ENCODE measurements at regions not wholly inside any gene's neighbourhood (a gene's known extent, or its start where the extent isn't known, plus 50 kb on each side); places are given as distances from the start of the nearest gene placed in this dataset.
"Not testable (repeated sequence)": the region's sequence is repeated elsewhere in the genome, so short reads cannot be mapped to it uniquely, and the experiment has no call there.

DNA sequence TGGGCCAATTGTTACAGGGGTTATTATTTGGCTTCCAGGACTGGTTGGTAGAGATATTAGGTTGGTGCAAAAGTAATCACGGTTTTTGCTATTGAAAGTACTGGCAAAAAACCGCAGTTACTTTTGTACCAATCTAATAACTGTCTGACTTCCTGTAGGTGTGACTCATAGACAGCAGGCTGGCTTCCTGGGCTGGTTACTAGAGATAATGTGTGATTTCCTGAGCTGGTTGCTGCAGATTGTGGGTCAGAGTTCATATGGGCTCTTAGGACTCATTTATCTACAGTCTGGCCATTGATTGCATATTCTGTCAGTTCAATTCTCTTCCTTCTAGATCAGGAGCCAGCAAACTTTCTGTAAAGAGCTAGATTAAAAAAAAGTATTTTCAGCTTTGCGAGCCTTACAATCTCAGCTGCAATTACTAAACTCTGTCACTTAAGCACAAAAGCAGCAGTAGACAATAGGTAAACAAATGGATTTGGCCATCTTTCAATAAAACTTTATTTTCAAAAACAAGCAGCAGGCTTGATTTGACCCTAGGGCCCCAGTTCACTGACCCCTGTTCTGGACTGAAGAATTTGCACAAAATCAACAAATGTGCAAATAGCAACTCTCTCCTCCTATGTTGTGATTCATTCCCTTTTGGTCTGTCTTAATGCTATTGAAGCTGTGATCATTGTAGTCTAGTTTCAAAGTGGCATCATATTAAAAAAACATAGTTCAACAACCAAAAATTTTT is 50.8 kb upstream of the BOD1L1 start:
- peak in 1 of 5 experiments; percentile 3 for DNase-seq

DNA sequence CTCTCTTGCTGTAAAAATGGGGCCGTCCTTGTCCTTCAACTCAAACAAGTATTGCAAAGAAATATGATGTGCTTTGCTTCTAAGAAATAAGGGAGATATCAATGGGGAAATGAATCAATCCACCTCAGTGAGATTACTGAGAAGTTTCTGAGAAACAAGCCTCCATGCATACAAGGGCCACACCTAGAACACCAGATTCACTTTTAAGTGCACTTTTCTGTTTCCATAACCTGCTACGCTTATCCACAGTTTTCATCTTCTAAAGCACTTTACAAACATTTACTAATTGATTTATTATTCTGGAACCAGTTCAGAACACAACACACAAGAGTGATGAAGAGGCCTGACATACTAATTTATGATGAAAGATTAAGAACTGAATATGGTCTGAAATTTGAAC is 54.0 kb upstream of the BOD1L1 start:
- no peak for DNase-seq

- no peak for DNase-seq
These were observed 66.7 kb upstream of the BOD1L1 start for GRCh38 chr4:13694256-13694655.

DNA sequence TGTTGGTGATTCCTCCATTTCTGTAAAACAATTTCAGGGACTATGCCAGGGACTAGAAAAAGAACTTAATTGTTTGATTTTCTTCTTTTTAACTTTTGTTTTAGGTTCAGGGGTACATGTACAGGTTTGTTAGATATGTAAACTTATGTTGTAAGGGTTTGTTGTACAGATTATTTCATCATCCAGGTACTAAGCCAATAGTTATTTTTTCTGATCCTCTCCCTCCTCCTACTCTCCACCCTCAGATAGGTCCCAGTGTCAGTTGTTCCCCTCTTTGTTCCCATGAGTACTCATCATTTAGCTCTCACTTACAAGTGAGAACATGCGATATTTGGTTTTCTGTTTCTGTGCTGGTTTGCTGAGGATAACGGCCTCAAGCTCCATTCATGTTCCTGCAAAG is 70.8 kb upstream of the BOD1L1 start:
- no peak for DNase-seq

DNA sequence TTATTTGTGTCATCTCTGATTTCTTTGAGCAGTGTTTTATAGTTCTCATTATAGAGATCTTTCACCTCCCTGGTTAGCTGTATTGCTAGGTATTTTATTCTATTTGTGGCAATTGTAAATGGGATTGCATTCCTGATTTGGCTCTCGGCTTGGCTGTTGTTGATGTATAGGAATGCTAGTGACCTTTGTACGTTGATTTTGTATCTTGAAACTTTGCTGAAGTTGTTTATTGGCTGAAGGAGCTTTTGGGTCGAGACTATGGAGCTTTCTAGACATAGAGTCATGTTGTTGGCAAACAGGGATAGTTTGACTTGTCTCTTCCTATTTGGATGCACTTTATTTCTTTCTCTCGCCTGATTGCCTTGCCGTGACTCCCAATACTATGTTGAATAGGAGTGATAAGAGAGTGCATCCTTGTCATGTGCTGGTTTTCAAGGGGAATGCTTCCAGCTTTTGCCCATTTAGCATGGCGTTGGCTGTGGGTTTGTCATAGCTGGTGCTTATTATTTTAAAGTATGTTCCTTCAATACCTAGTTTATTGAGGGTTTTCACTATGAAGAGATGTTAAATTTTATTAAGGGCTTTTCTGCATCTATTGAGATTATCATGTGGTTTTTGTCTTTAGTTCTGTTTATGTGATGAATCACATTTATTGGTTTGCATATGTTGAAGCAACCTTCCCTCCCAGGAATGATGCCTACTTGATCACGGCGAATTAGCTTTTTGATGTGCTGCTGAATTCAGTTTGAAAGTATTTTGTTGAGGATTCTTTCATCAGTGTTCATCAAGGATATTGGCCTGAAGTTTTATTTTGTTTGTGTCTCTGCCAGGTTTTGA is 72.7 kb upstream of the BOD1L1 start:
- DNase-seq: no peak

GRCh38 chr4:13700858-13701140 is 73.3 kb upstream of the BOD1L1 start:
- not testable (repeated sequence) for DNase-seq

- no peak for DNase-seq
These were observed 74.5 kb upstream of the BOD1L1 start for GRCh38 chr4:13701937-13702446.

DNA sequence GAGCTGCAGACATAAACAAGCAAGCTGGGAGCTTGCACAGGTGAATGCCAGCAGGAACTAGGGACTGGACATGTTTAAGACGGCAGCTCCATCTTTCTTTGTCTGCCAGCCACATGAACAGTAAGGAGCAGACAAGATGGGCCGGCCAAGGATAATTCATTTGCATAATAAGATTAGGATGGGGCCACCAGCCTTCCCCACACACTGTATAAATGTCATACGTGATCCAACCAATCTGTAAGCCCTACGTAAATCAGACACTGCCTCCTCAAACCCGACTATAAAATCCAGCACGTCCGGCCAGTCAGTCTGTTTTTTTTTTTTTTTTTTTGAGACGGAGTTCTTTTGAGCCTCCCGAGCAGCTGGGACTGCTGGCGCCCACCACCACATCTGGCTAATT is 75.6 kb upstream of the BOD1L1 start:
- DNase-seq: no peak

DNA sequence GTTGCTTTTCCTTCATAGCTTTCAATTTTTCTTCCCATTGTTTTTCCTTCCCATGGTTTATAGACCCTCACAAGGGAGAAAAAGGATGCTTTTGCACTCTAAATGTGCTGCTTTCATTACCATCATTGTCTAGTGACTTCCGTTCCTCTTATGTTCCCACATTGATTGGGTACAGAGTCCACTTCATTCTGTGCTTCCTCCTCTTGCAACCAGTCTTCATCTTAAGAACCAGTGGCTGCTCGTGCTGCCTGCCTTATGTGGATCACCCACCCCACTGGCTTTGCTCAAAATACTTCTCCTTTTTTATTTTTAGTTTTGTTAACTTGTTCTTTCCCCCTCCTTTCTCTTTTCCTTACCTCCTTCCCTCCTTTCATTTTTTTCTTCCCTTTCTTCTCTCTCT is 76.5 kb upstream of the BOD1L1 start:
- DNase-seq: no peak

GRCh38 chr4:13704761-13705160 is 77.2 kb upstream of the BOD1L1 start:
- DNase-seq: no peak

DNA sequence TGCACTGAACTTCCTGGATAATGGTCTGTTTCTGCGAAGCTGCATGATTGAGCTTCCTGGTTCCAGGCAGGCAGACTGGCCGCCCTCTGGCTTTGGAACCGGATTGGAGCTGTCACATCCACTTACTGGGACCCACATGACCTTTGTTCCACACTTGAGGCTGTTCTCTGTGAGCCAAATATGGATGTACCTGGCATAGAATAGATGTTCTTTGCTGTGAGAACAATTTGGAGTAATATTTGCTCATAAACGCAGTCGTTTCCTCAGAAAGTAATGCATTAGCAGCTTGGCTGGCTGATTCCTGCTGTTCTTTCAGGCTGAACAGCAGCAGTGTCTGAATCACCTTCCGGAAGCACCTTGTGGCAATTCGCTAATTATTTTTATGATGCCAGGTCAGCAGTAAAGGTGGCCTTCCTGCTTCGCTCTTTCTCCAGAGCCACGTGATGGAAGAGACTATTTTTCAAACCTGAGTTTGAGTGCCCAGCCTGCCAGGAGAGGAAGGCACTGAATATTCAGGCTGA is 78.1 kb upstream of the BOD1L1 start:
- no peak for DNase-seq

DNA sequence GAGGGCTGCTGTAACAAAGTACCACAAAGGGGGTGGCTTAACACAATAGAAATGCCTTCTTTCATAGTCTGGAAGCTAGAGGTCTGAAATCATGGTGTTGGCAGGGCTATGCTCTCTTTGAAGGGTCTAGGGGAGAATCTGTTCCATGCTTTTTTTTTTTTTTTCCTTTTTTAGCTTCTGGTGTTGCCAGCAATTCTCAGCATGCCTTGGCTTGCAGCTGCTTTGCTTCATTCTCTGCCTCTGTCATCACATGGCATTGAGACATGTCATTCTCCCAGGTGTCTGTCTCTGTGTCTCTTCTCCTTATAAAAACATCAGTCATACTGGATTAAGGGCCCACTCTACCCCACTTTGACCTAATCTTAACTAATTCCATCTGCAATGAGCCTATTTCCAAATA is 78.6 kb upstream of the BOD1L1 start:
- no peak for DNase-seq

DNA sequence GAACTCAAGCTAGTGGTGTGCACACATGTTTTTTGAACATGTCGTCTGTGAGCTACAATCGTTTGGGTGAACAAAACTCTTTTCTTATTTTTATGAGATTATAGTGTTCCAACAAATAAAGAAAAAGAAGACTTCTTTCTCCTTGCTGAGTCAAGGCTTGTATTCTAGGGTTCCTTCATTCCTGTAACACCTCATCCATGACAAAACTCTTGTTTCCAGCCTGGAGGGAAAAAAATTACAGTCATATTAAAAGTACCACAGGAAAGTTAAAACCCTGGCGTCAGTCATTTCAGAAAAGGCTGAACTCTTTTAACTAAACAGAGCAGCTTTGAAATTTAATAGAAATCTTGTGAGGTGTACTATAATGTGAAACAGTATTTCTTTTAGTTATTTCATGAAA is 79.2 kb upstream of the BOD1L1 start:
- no peak for DNase-seq

GRCh38 chr4:13710246-13710885 is 82.8 kb upstream of the BOD1L1 start:
- DNase-seq: no peak

GRCh38 chr4:13711233-13711785 is 83.8 kb upstream of the BOD1L1 start:
- DNase-seq: no peak

- no peak for DNase-seq
These were observed 94.4 kb upstream of the BOD1L1 start for GRCh38 chr4:13721894-13722293.

- no peak for DNase-seq
These were observed 95.1 kb upstream of the BOD1L1 start for GRCh38 chr4:13722649-13723048.

DNA sequence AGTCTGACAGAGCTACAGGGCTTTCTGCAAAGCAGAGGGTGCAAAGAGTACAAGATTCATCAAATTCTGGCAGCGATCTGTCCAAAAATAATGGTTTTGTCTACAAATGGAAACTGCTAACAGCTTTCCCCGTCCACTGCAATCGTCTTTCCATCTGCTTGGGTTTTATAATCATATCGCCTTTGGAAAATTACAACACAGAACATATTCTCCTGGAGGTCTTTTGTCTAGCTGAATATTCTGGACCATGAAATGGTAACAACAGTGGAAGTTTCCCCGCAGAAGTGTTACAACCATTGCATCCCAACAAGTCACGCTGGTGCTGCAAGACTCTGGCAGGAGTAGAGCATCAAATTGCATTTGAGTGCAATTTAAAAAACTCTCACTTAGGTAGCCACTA is 101.2 kb upstream of the BOD1L1 start:
- no peak for DNase-seq

GRCh38 chr4:13731019-13731418 is 103.5 kb upstream of the BOD1L1 start:
- DNase-seq: no peak

DNA sequence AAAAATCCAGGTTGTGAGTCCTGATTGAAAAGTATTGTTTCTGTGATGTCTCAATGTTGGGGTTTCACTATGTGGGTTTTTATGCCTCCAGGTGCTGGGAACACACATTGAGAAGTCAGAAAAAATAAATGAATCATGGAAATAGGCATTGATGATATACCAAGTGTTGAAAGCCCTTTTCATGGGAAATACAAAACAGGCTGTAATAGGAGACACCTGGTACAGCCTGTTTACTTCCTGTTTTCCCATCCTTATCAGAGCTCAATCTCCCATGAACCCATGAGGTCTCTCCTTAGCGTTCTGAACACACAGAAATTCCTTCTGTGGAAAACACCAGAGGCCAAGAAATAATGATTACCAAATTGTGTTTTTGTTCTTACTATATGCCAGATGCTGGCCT is 106.3 kb upstream of the BOD1L1 start:
- no peak for DNase-seq

DNA sequence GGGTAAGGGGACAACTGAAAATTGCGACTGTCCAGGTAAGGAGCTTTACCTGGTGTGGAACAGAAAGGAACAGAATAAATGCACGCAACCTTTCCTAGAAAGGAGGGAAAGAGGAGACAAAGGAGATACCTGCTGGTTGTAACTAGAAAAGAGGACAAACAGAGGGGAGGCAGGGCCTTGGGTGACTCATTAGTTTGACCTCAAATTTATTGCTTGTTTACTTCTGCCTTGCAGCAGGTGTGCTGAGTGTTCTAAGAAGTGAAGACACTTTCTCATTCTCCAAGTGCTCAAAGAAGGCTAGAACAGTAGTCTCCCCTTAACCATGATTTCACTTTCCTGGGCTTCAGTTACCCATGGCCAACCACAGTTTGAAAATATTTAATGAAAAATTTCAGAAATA is 123.1 kb upstream of the BOD1L1 start:
- no peak for DNase-seq

- DNase-seq: not testable (repeated sequence)
These were observed 134.1 kb upstream of the BOD1L1 start for GRCh38 chr4:13761581-13761980.

- DNase-seq: no peak
These were observed 134.6 kb upstream of the BOD1L1 start for GRCh38 chr4:13762130-13762529.
